ENCODE measurements at regions not wholly inside any gene's neighbourhood (a gene's known extent, or its start where the extent isn't known, plus 50 kb on each side); places are given as distances from the start of the nearest gene placed in this dataset.

DNA sequence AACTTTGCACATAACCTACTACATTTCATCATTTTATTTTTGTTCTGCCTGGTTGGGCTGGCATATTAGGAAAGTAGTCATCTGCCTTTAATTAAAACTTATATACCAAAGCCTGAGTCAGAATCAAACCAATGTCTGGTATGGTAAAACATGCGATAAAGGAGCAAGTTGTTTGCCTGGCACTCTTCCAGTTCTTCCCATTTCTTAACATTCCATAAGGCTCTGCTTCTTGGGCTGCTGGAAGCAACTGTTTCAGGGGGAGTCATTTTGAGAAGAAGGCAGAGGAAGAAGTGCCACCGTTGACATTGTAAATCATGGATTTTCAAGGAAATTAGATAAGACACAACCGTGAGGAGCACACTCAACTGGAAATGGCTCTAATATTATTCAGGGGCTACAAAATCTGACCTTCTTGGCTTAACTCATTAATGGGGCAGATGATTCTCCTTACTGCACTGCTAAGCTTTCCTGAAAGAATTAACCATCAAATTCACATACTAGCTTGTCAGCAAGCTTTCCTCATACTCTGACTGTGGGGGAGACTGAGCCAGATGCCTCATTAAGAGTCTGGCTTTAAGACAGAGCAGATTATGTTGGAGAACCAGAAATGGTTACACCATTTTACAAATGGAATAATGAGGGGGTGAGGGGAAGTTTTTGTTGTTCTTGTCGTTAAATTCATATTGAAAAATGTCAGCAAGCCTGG, 391.0 kb downstream of the TMEM232 start:
- no peak for TF ChIP-seq POLR2A (IDR thresholded peaks at IDR 0.05)
- no peak for TF ChIP-seq CTCF (IDR thresholded peaks at IDR 0.05)
